ENCODE measurements at regions not wholly inside any gene's neighbourhood (a gene's known extent, or its start where the extent isn't known, plus 50 kb on each side); places are given as distances from the start of the nearest gene placed in this dataset.

- Histone ChIP-seq H3K9ac (ENCODE audit: low read length in 3 of 3) (no peak overlapping the region), H3K4me1 (ENCODE audit: control insufficient read depth in 2 of 3, insufficient read depth in 2 of 3, low read depth in 1 of 3, low read length in 3 of 3) (no peaks in the 10 kb centered on the region), H3K4me3 (ENCODE audit: low read length in 3 of 3) (no peak overlapping the region), H3K27me3 (ENCODE audit: control insufficient read depth, insufficient read depth, low read length) (no peaks in the 10 kb centered on the region), H3K27ac (ENCODE audit: low read depth in 2 of 2, low read length in 2 of 2) (no peak overlapping the region), H3K36me3 (ENCODE audit: control insufficient read depth in 2 of 3, insufficient read depth in 3 of 3, low read length in 3 of 3) (no peaks in the 10 kb centered on the region), H3K9me3 (ENCODE audit: control insufficient read depth in 2 of 3, insufficient read depth in 1 of 3, low read length in 3 of 3) (no peaks in the 10 kb centered on the region)
- no peak for DNase-seq
- intact Hi-C loops (cut with DNase I): no loop called here
- TF ChIP-seq CTCF (IDR thresholded peaks at IDR 0.05; ENCODE audit: borderline replicate concordance, extremely low read depth, insufficient read depth): no peak
- no peak for FAIRE-seq
Observed at GRCh38 chr5:20213803-20214202, 225.8 kb upstream of the CDH18 start.

- TF ChIP-seq CTCF (IDR thresholded peaks at IDR 0.05; ENCODE audit: borderline replicate concordance, extremely low read depth, insufficient read depth): no peak
- DNase-seq (no peak), FAIRE-seq (no peak)
- Histone ChIP-seq H3K9me3 (ENCODE audit: control insufficient read depth in 2 of 3, insufficient read depth in 1 of 3, low read length in 3 of 3) (no peaks in the 10 kb centered on the region), H3K9ac (ENCODE audit: low read length in 3 of 3) (no peak overlapping the region), H3K36me3 (ENCODE audit: control insufficient read depth in 2 of 3, insufficient read depth in 3 of 3, low read length in 3 of 3) (no peaks in the 10 kb centered on the region), H3K27ac (ENCODE audit: low read depth in 2 of 2, low read length in 2 of 2) (no peak overlapping the region), H3K27me3 (ENCODE audit: control insufficient read depth, insufficient read depth, low read length) (no peaks in the 10 kb centered on the region), H3K4me1 (ENCODE audit: control insufficient read depth in 2 of 3, insufficient read depth in 2 of 3, low read depth in 1 of 3, low read length in 3 of 3) (no peaks in the 10 kb centered on the region), H3K4me3 (ENCODE audit: low read length in 3 of 3) (no peak overlapping the region)
- intact Hi-C loops (cut with DNase I): no loop called here
Observed at GRCh38 chr5:20212701-20213100, 224.7 kb upstream of the CDH18 start.

GRCh38 chr5:20166456-20166855 is 178.5 kb upstream of the CDH18 start:
- no peak for TF ChIP-seq CTCF (IDR thresholded peaks at IDR 0.05; ENCODE audit: borderline replicate concordance, extremely low read depth, insufficient read depth)
- Histone ChIP-seq H3K36me3 (ENCODE audit: control insufficient read depth in 2 of 3, insufficient read depth in 3 of 3, low read length in 3 of 3) (no peaks in the 10 kb centered on the region), H3K9me3 (ENCODE audit: control insufficient read depth in 2 of 3, insufficient read depth in 1 of 3, low read length in 3 of 3) (no peaks in the 10 kb centered on the region), H3K9ac (ENCODE audit: low read length in 3 of 3) (no peak overlapping the region), H3K27me3 (ENCODE audit: control insufficient read depth, insufficient read depth, low read length) (no peaks in the 10 kb centered on the region), H3K27ac (ENCODE audit: low read depth in 2 of 2, low read length in 2 of 2) (no peak overlapping the region), H3K4me3 (ENCODE audit: low read length in 3 of 3) (no peak overlapping the region), H3K4me1 (ENCODE audit: control insufficient read depth in 2 of 3, insufficient read depth in 2 of 3, low read depth in 1 of 3, low read length in 3 of 3) (no peaks in the 10 kb centered on the region)
- FAIRE-seq (no peak), DNase-seq (peak in 1 of 5 donors; percentile 0)
- intact Hi-C loops (cut with DNase I): no loop called here

GRCh38 chr5:20158006-20158405 is 170.0 kb upstream of the CDH18 start:
- FAIRE-seq: peak; percentile 6
- Histone ChIP-seq H3K36me3 (ENCODE audit: control insufficient read depth in 2 of 3, insufficient read depth in 3 of 3, low read length in 3 of 3) (no peaks in the 10 kb centered on the region), H3K27ac (ENCODE audit: low read depth in 2 of 2, low read length in 2 of 2) (no peak overlapping the region), H3K27me3 (ENCODE audit: control insufficient read depth, insufficient read depth, low read length) (no peaks in the 10 kb centered on the region), H3K9ac (ENCODE audit: low read length in 3 of 3) (no peak overlapping the region), H3K4me1 (ENCODE audit: control insufficient read depth in 2 of 3, insufficient read depth in 2 of 3, low read depth in 1 of 3, low read length in 3 of 3) (no peaks in the 10 kb centered on the region), H3K9me3 (ENCODE audit: control insufficient read depth in 2 of 3, insufficient read depth in 1 of 3, low read length in 3 of 3) (no peaks in the 10 kb centered on the region), H3K4me3 (ENCODE audit: low read length in 3 of 3) (no peak overlapping the region)
- no peak for TF ChIP-seq CTCF (IDR thresholded peaks at IDR 0.05; ENCODE audit: borderline replicate concordance, extremely low read depth, insufficient read depth)
- intact Hi-C loops (cut with DNase I): no loop called here
- DNase-seq: no peak

Data from kidney (tissue), 13 donors.